MM.1S (cell line): ENCODE measurements at regions not wholly inside any gene's neighbourhood (a gene's known extent, or its start where the extent isn't known, plus 50 kb on each side); places are given as distances from the start of the nearest gene placed in this dataset.

Source experiments
- CTCF ChIP-seq: fragments of 300-600 bp; sonication (generic); IDR thresholded peaks from 2 replicates; pipeline ENCODE4 v1.5.1; 2016; ENCODE audit warnings: antibody characterized with exemption, low read length, mixed read lengths
- EZH2phosphoT487 ChIP-seq: fragments of 300-600 bp; sonication (generic); IDR thresholded peaks from 2 replicates; pipeline ENCODE4 v1.6.1; 2018; ENCODE audit warnings: antibody characterized with exemption, low read length

- TF ChIP-seq CTCF: no peak
- TF ChIP-seq EZH2phosphoT487: no peak
These were observed 357.4 kb downstream of the INSC start for GRCh38 chr11:15471895-15472799.
